HG03135 (cell line): ENCODE measurements at regions not wholly inside any gene's neighbourhood (a gene's known extent, or its start where the extent isn't known, plus 50 kb on each side); places are given as distances from the start of the nearest gene placed in this dataset.

Experiments
- ATAC-seq: cut with Tn5 transposase; IDR thresholded peaks from one replicate; pipeline ENCODE4 v1.9.1; 2021; ENCODE audit warnings: mild to moderate bottlenecking, moderate library complexity; ENCODE audit not compliant: unreplicated experiment

GRCh38 chr1:108082738-108083562 lies 117.2 kb downstream of the SLC25A24 start:
- no peak for ATAC-seq

- ATAC-seq: no peak
These were observed 117.0 kb upstream of the VAV3 start for GRCh38 chr1:108082001-108082400.

GRCh38 chr1:108080448-108080847 lies 115.5 kb upstream of the VAV3 start:
- ATAC-seq: no peak

GRCh38 chr1:108079440-108080025 lies 114.6 kb upstream of the VAV3 start:
- ATAC-seq: no peak

GRCh38 chr1:108077991-108078390 lies 113.0 kb upstream of the VAV3 start:
- ATAC-seq: no peak

- peak; percentile 58 for ATAC-seq
These were observed 110.1 kb upstream of the VAV3 start for GRCh38 chr1:108075055-108075454.

GRCh38 chr1:108072776-108073175 lies 107.8 kb upstream of the VAV3 start:
- ATAC-seq: no peak

GRCh38 chr1:108072212-108072611 lies 107.2 kb upstream of the VAV3 start:
- no peak for ATAC-seq

- peak; percentile 55 for ATAC-seq
These were observed 106.6 kb upstream of the VAV3 start for GRCh38 chr1:108071601-108072000.

GRCh38 chr1:108070662-108071061 lies 105.7 kb upstream of the VAV3 start:
- ATAC-seq: no peak

GRCh38 chr1:108067884-108068540 lies 103.0 kb upstream of the VAV3 start:
- ATAC-seq: no peak

- no peak for ATAC-seq
These were observed 101.8 kb upstream of the VAV3 start for GRCh38 chr1:108066808-108067207.

GRCh38 chr1:108064255-108064654 lies 99.3 kb upstream of the VAV3 start:
- no peak for ATAC-seq

GRCh38 chr1:108063703-108064102 lies 98.7 kb upstream of the VAV3 start:
- ATAC-seq: no peak

GRCh38 chr1:108059945-108060344 lies 95.0 kb upstream of the VAV3 start:
- no peak for ATAC-seq

GRCh38 chr1:108057541-108057940 lies 92.6 kb upstream of the VAV3 start:
- ATAC-seq: no peak

GRCh38 chr1:108056436-108056990 lies 91.5 kb upstream of the VAV3 start:
- ATAC-seq: no peak

- ATAC-seq: no peak
These were observed 90.4 kb upstream of the VAV3 start for GRCh38 chr1:108055387-108055786.

- no peak for ATAC-seq
These were observed 89.4 kb upstream of the VAV3 start for GRCh38 chr1:108054396-108054795.

GRCh38 chr1:108053270-108054013 lies 88.5 kb upstream of the VAV3 start:
- ATAC-seq: no peak
